A549 (cell line): ENCODE measurements at regions not wholly inside any gene's neighbourhood (a gene's known extent, or its start where the extent isn't known, plus 50 kb on each side); places are given as distances from the start of the nearest gene placed in this dataset.
A peak's percentile ranks its signal among the peaks of the same experiment; 100 is the strongest.

Experiments
- ATAC-seq, 2 experiments: fragments of 200-7000 bp in 1 of 2; fragments of >200 bp in 1 of 2; cut with Nextera tagmentation in 1 of 2; cut with Tn5 transposase in 1 of 2; 3 replicates each; pipeline versions ENCODE4 v1.8.0 to v1.9.1; 2018 to 2020; ENCODE audit warnings: mild to moderate bottlenecking in 1 of 2, moderate library complexity in 1 of 2
- CTCF ChIA-PET: fragments of 300-600 bp; sonication (Branson Sonifier 250); formaldehyde crosslinking; extraction: SDS; loops from one replicate; lab custom pipeline; 2021; ENCODE audit warnings: antibody characterized with exemption, inconsistent platforms; lab: Yijun Ruan, JAX
- POLR2A ChIA-PET: fragments of 350-600 bp; formaldehyde crosslinking; extraction: SDS; loops from one replicate; lab custom pipeline; 2021; ENCODE audit warnings: antibody characterized with exemption, inconsistent platforms; lab: Yijun Ruan, JAX
- DNase-seq, 2 experiments: peaks; one replicate each; pipeline versions ENCODE4 v3.0.0 to v3.0.0-alpha.2; 2011 to 2016; ENCODE audit warnings: low read depth in 1 of 2, low spot score in 1 of 2
- FAIRE-seq: peaks from 2 replicates; lab custom pipeline; 2011; peaks lifted over from hg19 to GRCh38; lab: Jason Lieb, UNC
- H3K27ac ChIP-seq, 2 experiments: fragments of >200 bp; sonication (Bioruptor Twin); formaldehyde crosslinking; 3 replicates each; pipeline ENCODE4 v1.5.1; 2016 to 2017
- H3K4me1 ChIP-seq: fragments of >200 bp; sonication (Bioruptor Twin); formaldehyde crosslinking; 3 replicates; pipeline ENCODE4 v1.6.1; 2016
- H3K4me2 ChIP-seq: fragments of >200 bp; sonication (Bioruptor Twin); formaldehyde crosslinking; 3 replicates; pipeline ENCODE4 v1.6.1; 2016
- H3K4me3 ChIP-seq: fragments of >200 bp; sonication (Bioruptor Twin); formaldehyde crosslinking; 3 replicates; pipeline ENCODE4 v1.5.1; 2016
- H3K9me3 ChIP-seq: fragments of >200 bp; sonication (Bioruptor Twin); formaldehyde crosslinking; 3 replicates; pipeline ENCODE4 v1.6.1; 2016
- BCL3 ChIP-seq: fragments of >200 bp; sonication (Bioruptor Twin); formaldehyde crosslinking; IDR thresholded peaks from 3 replicates; pipeline ENCODE4 v1.6.1; 2016
- CBX2 ChIP-seq: fragments of 200-600 bp; sonication (generic); IDR thresholded peaks from 2 replicates; pipeline ENCODE4 v1.6.1; 2016; ENCODE audit warnings: low read depth, mild to moderate bottlenecking, borderline replicate concordance
- CEBPB ChIP-seq, 2 experiments: fragments of >200 bp in 1 of 2; sonication (Bioruptor Twin) in 1 of 2; formaldehyde crosslinking in 1 of 2; IDR thresholded peaks; 2 replicates each; pipeline ENCODE4 v1.6.1; 2012 to 2016
- CHD2 ChIP-seq: fragments of 150-350 bp; IDR thresholded peaks from 2 replicates; pipeline ENCODE4 v1.6.1; 2014; ENCODE audit warnings: low read length; ENCODE audit not compliant: partially characterized antibody
- E2F6 ChIP-seq: IDR thresholded peaks from 2 replicates; pipeline ENCODE4 v1.6.1; 2012; ENCODE audit warnings: low read depth, borderline replicate concordance
- EHF ChIP-seq: fragments of 250-450 bp; sonication (Bioruptor Pico); IDR thresholded peaks from 2 replicates; pipeline ENCODE4 v1.5.0; 2020; ENCODE audit warnings: mild to moderate bottlenecking
- EP300 ChIP-seq, 2 experiments: fragments of >200 bp; sonication (Bioruptor Twin); formaldehyde crosslinking; IDR thresholded peaks; 2 replicates in 1 of 2; 3 replicates in 1 of 2; pipeline ENCODE4 v1.6.1; 2016 to 2017
- FOSL2 ChIP-seq, 2 experiments: fragments of 450-650 bp in 1 of 2; fragments of >200 bp in 1 of 2; sonication (Bioruptor Twin) in 1 of 2; formaldehyde crosslinking; IDR thresholded peaks; 2 replicates each; pipeline versions ENCODE4 v1.5.0 to v1.6.1; 2016 to 2020; ENCODE audit warnings: mild to moderate bottlenecking in 1 of 2, moderate library complexity in 1 of 2
- FOXS1 ChIP-seq: fragments of 250-450 bp; sonication (Bioruptor Pico); IDR thresholded peaks from 2 replicates; pipeline ENCODE4 v1.5.0; 2020; ENCODE audit warnings: mild to moderate bottlenecking, moderate library complexity
- HDAC2 ChIP-seq: fragments of 200-600 bp; sonication (generic); IDR thresholded peaks from 2 replicates; pipeline ENCODE4 v1.6.1; 2016
- HES2 ChIP-seq: fragments of >200 bp; sonication (Bioruptor Twin); formaldehyde crosslinking; IDR thresholded peaks from 2 replicates; pipeline ENCODE4 v1.6.1; 2016
- HEYL ChIP-seq: fragments of 250-450 bp; sonication (Bioruptor Pico); IDR thresholded peaks from 2 replicates; pipeline ENCODE4 v1.8.0; 2021; ENCODE audit warnings: mild to moderate bottlenecking, moderate library complexity
- HOXA7 ChIP-seq: fragments of 250-450 bp; sonication (Bioruptor Pico); IDR thresholded peaks from 2 replicates; pipeline ENCODE4 v1.5.0; 2020; ENCODE audit warnings: mild to moderate bottlenecking, moderate library complexity
- HOXB13 ChIP-seq: fragments of 250-450 bp; sonication (Bioruptor Pico); IDR thresholded peaks from 2 replicates; pipeline ENCODE4 v1.5.0; 2020; ENCODE audit warnings: low read depth, mild to moderate bottlenecking, moderate library complexity
- JUN ChIP-seq, 2 experiments: fragments of >200 bp; sonication (Bioruptor Twin); formaldehyde crosslinking; IDR thresholded peaks; 2 replicates in 1 of 2; 3 replicates in 1 of 2; pipeline ENCODE4 v1.6.1; 2016 to 2017
- KDM1A ChIP-seq: fragments of 200-600 bp; sonication (generic); IDR thresholded peaks from 2 replicates; pipeline ENCODE4 v1.6.1; 2016; ENCODE audit warnings: low read depth, mild to moderate bottlenecking
- KDM5A ChIP-seq: fragments of 200-600 bp; sonication (generic); IDR thresholded peaks from 2 replicates; pipeline ENCODE4 v1.6.1; 2016; ENCODE audit warnings: antibody characterized with exemption, mild to moderate bottlenecking
- MAFK ChIP-seq: fragments of 450-650 bp; IDR thresholded peaks from 2 replicates; pipeline ENCODE4 v1.6.1; 2014; ENCODE audit not compliant: partially characterized antibody
- MAZ ChIP-seq: fragments of 150-350 bp; IDR thresholded peaks from 2 replicates; pipeline ENCODE4 v1.6.1; 2014; ENCODE audit warnings: antibody characterized with exemption, low read depth, low read length, borderline replicate concordance
- MYC ChIP-seq: IDR thresholded peaks from 2 replicates; pipeline ENCODE4 v1.6.1; 2012; ENCODE audit warnings: mild to moderate bottlenecking, inconsistent platforms, low read length, improper control_type of control experiment, borderline replicate concordance
- NPAS2 ChIP-seq: fragments of 250-450 bp; sonication (Bioruptor Pico); IDR thresholded peaks from 2 replicates; pipeline ENCODE4 v1.8.0; 2022; ENCODE audit warnings: mild to moderate bottlenecking, moderate library complexity, borderline replicate concordance
- NR3C1 ChIP-seq: fragments of >200 bp; sonication (Bioruptor Twin); formaldehyde crosslinking; IDR thresholded peaks from 3 replicates; pipeline ENCODE4 v1.6.1; 2017
- RAD21 ChIP-seq, 2 experiments: fragments of >200 bp in 1 of 2; sonication (Bioruptor Twin) in 1 of 2; formaldehyde crosslinking in 1 of 2; IDR thresholded peaks in 1 of 2; conservative IDR thresholded peaks in 1 of 2; 2 replicates in 1 of 2; 3 replicates in 1 of 2; pipeline ENCODE4 v1.6.1; 2012 to 2018; ENCODE audit warnings: inconsistent platforms in 1 of 2
- RARB ChIP-seq: fragments of 250-450 bp; sonication (Bioruptor Pico); IDR thresholded peaks from 2 replicates; pipeline ENCODE4 v1.8.0; 2021; ENCODE audit warnings: mild to moderate bottlenecking, moderate library complexity
- RCOR1 ChIP-seq: fragments of 150-350 bp; IDR thresholded peaks from 2 replicates; pipeline ENCODE4 v1.6.1; 2014; ENCODE audit warnings: antibody characterized with exemption, low read length, low read depth
- RNF2 ChIP-seq: fragments of 200-600 bp; sonication (generic); IDR thresholded peaks from 2 replicates; pipeline ENCODE4 v1.6.1; 2016; ENCODE audit warnings: low read depth, mild to moderate bottlenecking, antibody characterized with exemption, moderate library complexity, borderline replicate concordance
- TFCP2L1 ChIP-seq: fragments of 250-450 bp; sonication (Bioruptor Pico); IDR thresholded peaks from 2 replicates; pipeline ENCODE4 v1.5.0; 2021; ENCODE audit warnings: mild to moderate bottlenecking
- USF2 ChIP-seq: fragments of 450-650 bp; IDR thresholded peaks from 2 replicates; pipeline ENCODE4 v1.6.1; 2014; ENCODE audit warnings: antibody characterized with exemption
- ZNF302 ChIP-seq: fragments of 250-450 bp; sonication (Bioruptor Pico); IDR thresholded peaks from 2 replicates; pipeline ENCODE4 v1.9.0; 2021; ENCODE audit warnings: inconsistent platforms, mild to moderate bottlenecking, moderate library complexity
- ZSCAN20 ChIP-seq: fragments of 250-450 bp; sonication (Bioruptor Pico); IDR thresholded peaks from 2 replicates; pipeline ENCODE4 v1.8.0; 2022; ENCODE audit warnings: mild to moderate bottlenecking, moderate library complexity
- WGBS: methylation state at CpG from one replicate; pipeline ENCODE4 v1.1.6; 2017; ENCODE audit errors: missing lambda C conversion rate; 5-methylcytosine and 5-hydroxymethylcytosine counted together

- Histone ChIP-seq H3K4me2 (no peak overlapping the region), H3K27ac (no peak overlapping the region)
- DNase-seq (peak in 1 of 2 experiments; percentile 21), FAIRE-seq (no peak)
- CTCF ChIA-PET = no interaction called here
- WGBS = 73% methylated on average over 7 of the region's 7 CpGs
- TF ChIP-seq NPAS2 (CRISPR knock-in tag) = no peak
- peak; percentile 4 for TF ChIP-seq MAFK
- TF ChIP-seq, all 56 proteins: peak for 1
- H3K4me3 ChIP-seq = no peak overlapping the region
- no peak for ATAC-seq
- no peaks in the 10 kb centered on the region for H3K4me1 ChIP-seq
- POLR2A ChIA-PET = no interaction called here
- no peaks in the 10 kb centered on the region for H3K9me3 ChIP-seq
Measured at GRCh38 chr16:79845734-79846135, 245.2 kb upstream of the MAF start.

GRCh38 chr16:79845033-79845733 is 244.6 kb upstream of the MAF start:
- no peaks in the 10 kb centered on the region for H3K4me1 ChIP-seq
- TF ChIP-seq FOSL2 (IDR thresholded peaks at IDR 0.05) = no peak
- no peak for TF ChIP-seq FOSL2 (CRISPR knock-in tag; IDR thresholded peaks at IDR 0.05)
- TF ChIP-seq, all 56 proteins: peak for 0
- Histone ChIP-seq H3K9me3 (no peaks in the 10 kb centered on the region), H3K4me2 (no peak overlapping the region), H3K27ac (no peak overlapping the region), H3K4me3 (no peak overlapping the region)
- FAIRE-seq (no peak), DNase-seq (no peak), ATAC-seq (no peak)
- POLR2A ChIA-PET = no interaction called here
- CTCF ChIA-PET = no interaction called here
- WGBS = 76% methylated on average over 12 of the region's 12 CpGs

GRCh38 chr16:79844603-79845002 is 244.1 kb upstream of the MAF start:
- DNase-seq = no peak
- ATAC-seq = no peak
- WGBS = 57% methylated on average over 3 of the region's 3 CpGs
- H3K9me3 ChIP-seq = no peaks in the 10 kb centered on the region
- POLR2A ChIA-PET = no interaction called here
- CTCF ChIA-PET = no interaction called here
- no peak overlapping the region for H3K4me3 ChIP-seq
- no peaks in the 10 kb centered on the region for H3K4me1 ChIP-seq
- H3K4me2 ChIP-seq = no peak overlapping the region
- no peak overlapping the region for H3K27ac ChIP-seq
- FAIRE-seq = no peak
- no peak for TF ChIP-seq HOXB13 (CRISPR knock-in tag)
- TF ChIP-seq HEYL (CRISPR knock-in tag) = no peak
- no peak for TF ChIP-seq FOXS1
- TF ChIP-seq E2F6 = no peak
- TF ChIP-seq CBX2 = no peak
- no peak for TF ChIP-seq TFCP2L1 (CRISPR knock-in tag)
- no peak for TF ChIP-seq KDM1A
- no peak for TF ChIP-seq NR3C1
- no peak for TF ChIP-seq RCOR1
- TF ChIP-seq ZNF302 = no peak
- TF ChIP-seq RAD21 (conservative IDR thresholded peaks at IDR 0.05 in 1 of 2, IDR thresholded peaks at IDR 0.05 in 1 of 2) = no peak
- TF ChIP-seq CEBPB (IDR thresholded peaks at IDR 0.05) = no peak
- TF ChIP-seq KDM5A = no peak

GRCh38 chr16:79843631-79844043 is 243.1 kb upstream of the MAF start:
- no peak for DNase-seq
- 92% methylated on average over 1 of the region's 1 CpG for WGBS
- ChIA-PET CTCF (no interaction called here), POLR2A (no interaction called here)
- Histone ChIP-seq H3K4me3 (no peak overlapping the region), H3K27ac (no peak overlapping the region), H3K9me3 (no peaks in the 10 kb centered on the region), H3K4me2 (no peak overlapping the region), H3K4me1 (no peaks in the 10 kb centered on the region)
- no peak for ATAC-seq
- FAIRE-seq = no peak
- TF ChIP-seq FOSL2 (IDR thresholded peaks at IDR 0.05) (no peak), FOSL2 (CRISPR knock-in tag; IDR thresholded peaks at IDR 0.05) (no peak), USF2 (no peak), CEBPB (IDR thresholded peaks at IDR 0.05) (no peak), EHF (CRISPR knock-in tag) (no peak), ZSCAN20 (CRISPR knock-in tag) (no peak), HES2 (no peak), FOXS1 (no peak), HDAC2 (no peak), CHD2 (no peak), RNF2 (no peak), NR3C1 (no peak), BCL3 (no peak), JUN (IDR thresholded peaks at IDR 0.05) (no peak), RARB (CRISPR knock-in tag) (no peak), EP300 (IDR thresholded peaks at IDR 0.05) (no peak), HOXA7 (CRISPR knock-in tag) (no peak), MAZ (no peak), MYC (no peak)
